ENCODE measurements at regions not wholly inside any gene's neighbourhood (a gene's known extent, or its start where the extent isn't known, plus 50 kb on each side); places are given as distances from the start of the nearest gene placed in this dataset.

DNA sequence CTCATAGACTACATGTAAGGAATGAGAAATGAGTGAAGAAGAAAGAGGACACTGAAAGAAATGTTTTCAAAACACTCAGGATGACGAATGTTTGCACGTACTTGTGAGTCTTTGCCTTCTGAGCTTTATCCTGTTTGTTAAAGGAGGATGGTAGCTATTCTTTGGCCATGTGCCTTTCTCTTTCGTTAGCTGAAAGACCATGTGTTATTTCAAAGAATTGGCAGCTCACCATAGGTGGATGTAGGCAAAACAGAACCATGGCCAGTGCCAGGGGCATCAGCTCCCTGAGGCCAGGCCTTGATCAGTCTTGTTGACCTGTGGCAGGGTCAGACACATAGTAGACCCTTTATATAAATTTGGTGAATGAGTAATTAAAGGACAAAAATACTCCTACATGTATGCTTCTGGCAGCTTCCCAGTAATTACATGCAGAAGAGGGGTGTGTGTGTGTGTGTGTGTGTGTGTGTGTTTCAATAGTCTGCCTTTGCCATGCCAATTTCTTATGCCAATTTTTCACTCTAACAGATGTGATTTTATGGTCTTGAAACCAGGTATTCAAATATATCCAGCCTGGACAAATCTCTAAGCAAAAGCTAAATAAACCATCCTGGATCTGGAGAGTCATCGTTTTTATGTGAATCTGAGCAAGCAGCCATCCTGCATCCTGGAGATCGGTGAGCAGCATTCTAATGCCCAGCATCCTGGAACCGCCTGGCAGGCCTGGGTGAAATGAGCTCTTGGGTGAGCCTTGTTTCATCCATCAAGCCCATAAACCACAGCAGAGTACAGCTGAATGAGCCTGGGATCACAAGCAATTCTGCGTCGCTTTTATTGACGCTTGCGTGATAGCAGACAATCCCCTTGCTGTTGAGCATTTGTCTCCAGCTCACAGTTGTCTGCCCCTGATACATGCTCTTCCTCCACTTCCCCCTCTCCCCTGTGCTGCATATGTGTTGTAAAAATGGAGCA, 475.4 kb downstream of the MED10 start:
- no peak for DNase-seq
- Histone ChIP-seq H3K36me3 (replicated peaks in 1 of 2) (no peaks in the 10 kb centered on the region), H3K9me3 (replicated peaks in 1 of 3) (no peaks in the 10 kb centered on the region), H3K4me1 (replicated peaks in 1 of 2) (no peaks in the 10 kb centered on the region), H3K4me3 (no peak overlapping the region), H3K27ac (no peak overlapping the region), H3K27me3 (no peaks in the 10 kb centered on the region)
- 80 to 88% (median 87%) methylated on average over 9 to 10 of the region's 10 CpGs for WGBS, 4 donors
- intact Hi-C loops (cut with DNase I) = no loop called here
- no peak for TF ChIP-seq CTCF (IDR thresholded peaks at IDR 0.05)
- no peak for TF ChIP-seq POLR2A (IDR thresholded peaks at IDR 0.05)

DNA sequence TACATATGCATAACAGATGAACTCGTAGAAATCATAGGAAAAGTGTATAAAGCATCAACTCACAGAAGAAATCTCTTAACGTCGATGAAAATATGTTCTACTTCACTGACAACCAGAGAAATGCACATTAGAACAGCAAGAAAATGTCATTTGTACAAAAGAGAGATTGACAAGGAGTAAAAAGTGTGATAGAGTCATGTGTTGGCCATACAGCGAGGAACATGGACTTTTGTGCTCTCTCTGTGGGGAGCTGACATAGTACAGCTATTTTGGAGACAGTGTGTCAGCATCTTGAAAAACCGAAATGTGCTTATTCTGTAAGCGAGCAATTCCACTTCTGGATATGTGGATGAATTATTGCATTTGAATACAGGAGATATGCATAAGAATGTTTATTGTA, 477.9 kb downstream of the ICE1 start:
- no peaks in the 10 kb centered on the region for H3K36me3 ChIP-seq (replicated peaks in 1 of 2)
- intact Hi-C loops (cut with DNase I) = no loop called here
- no peaks in the 10 kb centered on the region for H3K27me3 ChIP-seq
- TF ChIP-seq CTCF (IDR thresholded peaks at IDR 0.05) (no peak), POLR2A (IDR thresholded peaks at IDR 0.05) (no peak)
- no peak for DNase-seq
- 88 to 92% (median 90%) methylated on average over 6 of the region's 6 CpGs for WGBS, 4 donors
- no peak overlapping the region for H3K4me3 ChIP-seq
- no peaks in the 10 kb centered on the region for H3K9me3 ChIP-seq (replicated peaks in 1 of 3)
- no peak overlapping the region for H3K27ac ChIP-seq
- no peaks in the 10 kb centered on the region for H3K4me1 ChIP-seq (replicated peaks in 1 of 2)

GRCh38 chr5:5899716-5900115, 477.2 kb downstream of the ICE1 start:
- 84 to 94% (median 92%) methylated on average over 3 of the region's 3 CpGs for WGBS, 4 donors
- Histone ChIP-seq H3K27ac (no peak overlapping the region), H3K27me3 (no peaks in the 10 kb centered on the region), H3K4me3 (no peak overlapping the region), H3K9me3 (replicated peaks in 1 of 3) (no peaks in the 10 kb centered on the region), H3K36me3 (replicated peaks in 1 of 2) (no peaks in the 10 kb centered on the region), H3K4me1 (replicated peaks in 1 of 2) (no peaks in the 10 kb centered on the region)
- no peak for DNase-seq
- TF ChIP-seq CTCF (IDR thresholded peaks at IDR 0.05) (no peak), POLR2A (IDR thresholded peaks at IDR 0.05) (no peak)
- intact Hi-C loops (cut with DNase I) = no loop called here

- Histone ChIP-seq H3K36me3 (replicated peaks in 1 of 2) (no peaks in the 10 kb centered on the region), H3K4me1 (replicated peaks in 1 of 2) (no peaks in the 10 kb centered on the region), H3K9me3 (replicated peaks in 1 of 3) (no peaks in the 10 kb centered on the region), H3K27ac (no peak overlapping the region), H3K4me3 (no peak overlapping the region), H3K27me3 (no peaks in the 10 kb centered on the region)
- WGBS, 4 donors = 64 to 86% (median 81%) methylated on average over 1 of the region's 1 CpG
- TF ChIP-seq POLR2A (IDR thresholded peaks at IDR 0.05) (no peak), CTCF (IDR thresholded peaks at IDR 0.05) (no peak)
- intact Hi-C loops (cut with DNase I) = no loop called here
- DNase-seq = no peak
Measured at GRCh38 chr5:5888284-5888683, 465.8 kb downstream of the ICE1 start.

Data from adrenal gland (tissue), 9 donors.